NCI-H748 (cell line): ENCODE measurements at regions not wholly inside any gene's neighbourhood (a gene's known extent, or its start where the extent isn't known, plus 50 kb on each side); places are given as distances from the start of the nearest gene placed in this dataset.
"Not testable (repeated sequence)": the region's sequence is repeated elsewhere in the genome, so short reads cannot be mapped to it uniquely, and the experiment has no call there.

Experiments
- DNase-seq: peaks from one replicate; lab custom pipeline; 2025; ENCODE audit not compliant: unreplicated experiment; lab: John Stamatoyannopoulos, UW

DNA sequence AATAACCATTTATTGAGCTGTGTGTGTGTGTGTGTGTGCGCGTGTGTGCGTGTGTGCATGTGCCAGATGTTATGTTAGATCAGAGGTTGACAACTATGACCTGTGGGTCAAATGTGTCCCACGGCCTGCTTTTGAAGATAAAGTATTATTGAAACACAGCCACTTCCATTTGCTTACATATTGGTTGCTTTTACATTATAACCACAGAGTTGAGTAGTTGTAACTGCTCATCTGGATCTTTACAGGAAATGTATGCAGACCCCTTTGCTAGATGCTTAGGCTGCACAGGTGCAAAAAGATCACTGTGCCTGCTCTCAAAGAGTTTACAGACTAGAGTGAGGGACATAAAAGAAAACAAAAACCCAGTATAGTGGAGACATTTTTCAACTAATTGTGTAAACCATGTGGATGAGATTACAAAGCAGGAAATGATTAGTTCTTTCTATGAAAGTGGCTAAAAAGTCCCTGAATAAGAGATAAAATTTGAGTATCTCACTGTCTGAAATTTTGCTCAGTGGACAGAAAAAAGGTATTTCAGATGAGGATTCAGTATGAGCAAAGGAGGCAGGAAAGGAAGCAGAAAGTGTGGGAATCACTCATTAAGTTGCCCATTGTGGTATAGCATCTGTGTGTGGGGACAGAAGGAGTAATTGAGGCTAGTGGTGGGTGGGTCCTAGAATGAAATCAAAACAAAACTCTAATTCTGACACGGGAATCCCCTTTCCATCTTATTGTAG, 188.4 kb downstream of the PAH start:
- DNase-seq = no peak

- DNase-seq = no peak
Measured at GRCh38 chr12:102726686-102727085, 190.4 kb downstream of the PAH start.

GRCh38 chr12:102722147-102722546, 194.9 kb downstream of the PAH start:
- DNase-seq = no peak

GRCh38 chr12:102708108-102708507, 208.9 kb downstream of the PAH start:
- DNase-seq = peak; percentile 15

DNA sequence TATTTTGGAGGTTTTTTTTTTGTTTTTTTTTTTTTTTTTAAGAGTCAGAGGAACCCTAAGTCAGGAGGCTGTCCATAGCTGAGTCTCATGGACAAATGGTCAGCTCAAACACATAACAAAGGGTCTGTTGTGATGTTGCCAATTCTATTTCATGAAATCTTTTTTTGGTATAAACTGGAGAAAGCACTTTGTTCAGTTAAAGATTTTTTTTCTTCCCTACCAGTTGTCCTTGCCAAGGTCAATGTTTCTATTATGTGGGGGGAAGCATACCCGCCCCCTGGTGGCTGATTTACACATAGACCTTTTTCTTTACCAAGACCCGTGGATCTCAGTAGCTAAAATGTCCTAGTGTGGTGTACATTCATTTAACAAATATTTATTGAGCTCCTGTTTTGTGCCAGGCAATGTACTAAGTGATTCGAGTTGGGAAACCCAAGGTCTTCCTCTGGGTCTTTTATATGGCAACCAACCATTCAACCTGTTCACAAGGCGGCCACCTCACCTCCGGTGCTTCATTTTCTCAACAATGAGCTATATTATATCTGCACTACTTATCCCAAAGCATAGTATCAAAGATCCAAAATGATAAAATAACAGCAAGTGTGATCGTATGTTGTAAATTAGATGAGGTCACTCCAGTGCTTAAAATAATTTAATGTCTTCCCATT, 214.5 kb downstream of the PAH start:
- peak; percentile 64 for DNase-seq

DNA sequence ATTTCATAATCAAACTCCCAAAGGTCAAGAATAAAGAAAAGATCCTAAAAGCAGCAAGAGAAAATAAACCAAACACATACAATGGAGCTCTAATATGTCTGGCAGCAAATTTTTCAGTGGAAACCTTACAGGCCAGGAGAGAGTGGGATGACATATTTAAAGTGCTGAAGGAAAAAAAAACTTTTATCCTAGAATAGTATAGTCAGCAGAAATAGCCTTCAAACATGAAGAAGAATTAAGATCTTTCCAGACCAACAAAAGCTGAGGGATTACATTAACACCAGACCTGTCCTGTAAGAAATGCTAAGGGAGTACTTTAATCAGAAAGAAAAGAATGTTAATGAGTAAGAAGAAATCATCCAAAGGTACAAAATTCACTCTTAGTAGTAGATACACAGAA, 215.7 kb upstream of the IGF1 start:
- no peak for DNase-seq

GRCh38 chr12:102694903-102695302, 214.5 kb upstream of the IGF1 start:
- DNase-seq = no peak

GRCh38 chr12:102691773-102692555, 211.6 kb upstream of the IGF1 start:
- no peak for DNase-seq

DNA sequence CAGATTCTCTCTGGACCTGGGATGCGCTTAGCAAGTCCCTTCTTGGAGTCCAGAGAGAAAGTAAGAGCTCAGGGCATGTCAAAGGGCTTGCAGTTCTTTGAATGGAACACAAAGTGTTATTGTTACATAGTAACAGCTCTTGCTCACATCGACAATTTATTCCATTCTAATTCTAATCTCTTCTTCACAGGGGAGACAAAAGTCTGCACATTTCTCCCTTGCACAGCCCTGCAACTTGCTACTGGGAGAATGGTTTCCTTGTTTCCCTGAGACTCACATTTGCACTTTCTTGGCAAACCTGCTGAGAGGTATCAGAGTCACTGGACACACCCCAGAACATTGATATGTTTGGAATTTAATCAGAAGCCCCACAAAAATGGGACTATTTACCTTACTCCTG, 209.9 kb upstream of the IGF1 start:
- DNase-seq = no peak

- no peak for DNase-seq
Measured at GRCh38 chr12:102689701-102690100, 209.3 kb upstream of the IGF1 start.

DNA sequence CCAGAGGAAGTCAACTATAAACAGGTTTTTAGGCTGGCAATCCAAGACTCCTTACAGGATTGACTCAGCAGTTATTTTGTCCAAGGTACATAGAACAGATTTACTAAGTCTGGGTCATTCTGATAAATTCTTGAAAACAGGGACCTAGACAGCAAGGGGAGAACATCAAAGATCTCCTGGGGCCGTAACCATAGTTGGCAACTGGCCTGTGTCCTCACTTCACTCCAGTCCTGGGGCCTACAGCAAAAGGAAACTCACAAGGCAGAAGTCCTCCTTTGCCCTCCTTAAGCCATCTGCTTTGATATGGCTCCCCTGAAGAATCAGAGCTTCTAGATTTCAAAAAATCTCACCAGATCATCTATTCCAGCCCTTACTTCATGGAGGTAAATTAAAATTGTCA, 207.2 kb upstream of the IGF1 start:
- DNase-seq = no peak

DNA sequence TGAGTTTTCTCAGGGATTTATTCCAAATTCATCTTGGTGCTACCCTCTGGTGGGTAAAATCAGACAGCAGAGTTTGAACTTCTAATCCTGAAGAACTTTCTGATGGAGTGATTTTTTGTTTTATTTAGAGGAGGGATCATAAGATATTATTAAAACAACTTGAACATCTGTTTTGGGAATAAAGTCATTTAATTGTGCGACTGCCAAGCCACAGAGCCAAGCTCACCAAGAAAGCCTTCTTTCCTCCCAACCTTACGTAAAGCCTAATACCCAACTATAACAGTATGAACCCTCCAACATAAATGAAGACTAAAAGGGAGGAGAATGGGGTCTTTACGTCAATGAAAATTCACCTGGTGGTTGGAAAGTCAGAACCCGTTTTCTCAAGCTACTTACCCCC, 205.5 kb upstream of the IGF1 start:
- DNase-seq = no peak

DNA sequence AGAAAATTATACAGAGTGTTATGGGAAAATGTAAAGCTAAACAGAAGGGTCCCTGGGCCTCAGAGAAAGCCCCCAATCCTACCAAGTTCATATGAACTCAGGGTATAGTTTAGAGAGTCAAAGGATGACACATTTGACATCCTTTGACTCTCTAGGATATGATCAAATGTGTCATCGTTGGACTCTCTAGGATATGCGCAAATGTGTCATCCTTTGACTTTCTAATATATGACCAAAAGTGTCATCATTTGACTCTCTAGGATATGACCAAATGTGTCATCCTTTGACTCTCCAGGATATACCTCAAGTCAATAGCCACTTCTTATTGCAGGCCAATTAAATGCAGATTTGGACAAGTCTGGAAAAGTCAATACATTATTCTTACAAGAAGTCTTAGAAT, 204.8 kb upstream of the IGF1 start:
- DNase-seq = no peak

DNA sequence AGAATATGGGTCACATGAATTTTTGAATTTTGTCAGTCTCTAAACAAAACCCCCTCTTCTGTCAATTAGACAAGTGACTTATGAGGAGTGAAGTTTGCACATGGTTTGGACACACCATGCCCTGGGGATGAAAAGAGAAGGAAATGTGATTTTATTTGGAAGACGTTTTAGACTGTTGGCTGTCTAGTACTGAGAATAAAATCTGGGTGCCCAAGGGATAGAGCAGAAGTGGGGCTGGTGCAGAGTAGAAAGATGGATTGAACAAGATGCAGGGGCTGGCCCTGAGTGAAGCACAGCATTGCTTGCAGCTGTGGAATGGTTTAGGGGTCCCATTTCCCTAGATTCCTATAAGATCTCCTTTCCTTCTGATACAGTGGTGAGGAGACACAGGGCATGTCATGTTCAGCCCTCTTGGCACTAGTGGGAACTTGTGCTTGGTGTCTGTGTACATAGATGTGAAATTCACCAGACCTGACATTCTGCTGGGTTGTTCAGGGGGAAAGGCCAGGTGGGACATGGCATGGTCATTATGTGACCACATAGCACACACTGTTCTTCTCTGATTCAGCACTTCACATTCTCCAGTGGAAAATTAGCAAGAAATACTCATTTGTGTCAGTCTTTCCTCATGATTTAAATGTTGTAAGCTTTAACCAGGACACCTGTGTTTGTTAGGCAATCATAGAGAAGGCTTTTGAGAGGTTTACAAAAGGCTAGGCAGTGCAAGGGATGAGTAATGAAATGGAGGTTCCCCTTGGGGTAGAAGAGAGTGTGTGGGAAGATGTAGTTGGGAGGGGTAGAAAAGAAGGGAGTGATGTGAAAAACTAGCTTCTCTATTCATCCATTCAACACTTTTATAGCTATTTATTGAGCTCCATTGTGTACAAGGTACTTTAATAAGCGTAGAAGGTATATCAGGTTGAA, 202.3 kb upstream of the IGF1 start:
- peak; percentile 14 for DNase-seq

GRCh38 chr12:102681747-102682146, 201.4 kb upstream of the IGF1 start:
- no peak for DNase-seq

GRCh38 chr12:102681309-102681708, 200.9 kb upstream of the IGF1 start:
- DNase-seq = no peak

DNA sequence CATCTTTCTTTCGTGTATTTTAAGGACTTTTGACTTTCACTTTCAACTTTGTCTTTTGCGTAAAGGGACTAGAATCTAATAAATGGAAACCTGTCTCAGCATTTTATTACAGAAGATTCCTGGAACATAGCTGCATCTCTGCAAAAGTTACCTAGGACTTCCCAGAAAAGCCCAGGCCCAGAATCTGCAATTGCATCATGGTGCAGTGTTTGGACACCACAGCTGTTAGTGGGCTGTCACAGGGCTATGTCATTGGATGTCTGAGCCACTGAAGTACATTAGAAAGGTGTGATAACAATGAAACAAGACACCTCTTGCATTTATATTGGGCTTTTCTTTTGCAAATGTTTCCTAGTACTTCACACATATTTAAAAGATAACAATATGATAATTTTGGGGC, 199.9 kb upstream of the IGF1 start:
- no peak for DNase-seq

GRCh38 chr12:102676812-102677211, 196.4 kb upstream of the IGF1 start:
- no peak for DNase-seq

- DNase-seq = no peak
Measured at GRCh38 chr12:102675672-102676071, 195.3 kb upstream of the IGF1 start.

- DNase-seq = no peak
Measured at GRCh38 chr12:102673606-102674005, 193.2 kb upstream of the IGF1 start.

DNA sequence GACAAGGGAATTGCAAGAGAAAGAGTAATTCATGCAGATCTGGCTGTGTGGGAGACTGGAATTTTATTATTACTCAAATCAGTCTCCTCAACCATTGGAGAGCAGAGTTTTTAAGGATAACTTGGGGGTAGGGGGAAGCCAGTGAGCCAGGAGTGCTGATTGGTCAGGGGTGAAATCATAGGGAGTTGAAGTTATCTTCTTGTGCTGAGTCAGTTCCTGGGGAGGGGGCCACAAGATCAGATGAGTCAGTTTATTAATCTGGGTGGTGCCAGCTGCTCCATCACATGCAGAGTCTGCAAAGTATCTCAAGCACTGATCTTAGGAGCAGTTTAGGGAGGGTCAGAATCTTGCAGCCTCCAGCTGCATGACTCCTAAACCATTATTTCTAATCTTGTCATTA, 191.8 kb upstream of the IGF1 start:
- not testable (repeated sequence) for DNase-seq
